GM13976 (cell line): ENCODE measurements at regions not wholly inside any gene's neighbourhood (a gene's known extent, or its start where the extent isn't known, plus 50 kb on each side); places are given as distances from the start of the nearest gene placed in this dataset.

ENCODE experiments used
- DNase-seq: peaks from one replicate; pipeline ENCODE4 v3.0.0; 2012; ENCODE audit warnings: low spot score
- CTCF ChIP-seq: IDR thresholded peaks from 2 replicates; pipeline ENCODE4 v1.5.1; 2012; ENCODE audit warnings: borderline replicate concordance, mild to moderate bottlenecking; ENCODE audit not compliant: insufficient read depth; ENCODE audit errors: extremely low read depth, missing control alignments, control extremely low read depth
- in situ Hi-C: fragments of 300-500 bp; cut with MboI; formaldehyde crosslinking; loops from one replicate; pipeline ENCODE4 v1.12.0; 2022; ENCODE audit warnings: low sequenced_read_pairs, mixed read lengths, inconsistent platforms; ENCODE audit not compliant: unreplicated experiment

DNA sequence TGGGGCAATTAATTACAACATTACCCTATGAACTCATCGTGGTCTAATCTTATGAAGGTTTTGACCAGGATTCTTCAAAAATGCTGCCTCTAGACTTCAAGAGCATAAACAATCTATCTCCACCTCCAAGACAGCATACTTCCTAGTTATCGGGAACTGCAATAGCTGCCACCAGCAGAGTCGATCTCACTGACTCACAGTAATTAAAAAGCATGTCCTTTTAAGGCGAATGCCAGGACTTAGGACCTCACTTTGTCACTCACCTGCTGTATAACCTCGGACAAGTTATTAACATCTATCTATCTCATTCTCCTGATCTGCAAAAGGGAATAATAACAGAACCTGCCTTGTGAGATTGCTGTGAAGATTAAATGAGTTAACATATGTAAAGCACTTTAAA, 666.0 kb upstream of the COBL start:
- no peak for DNase-seq
- in situ Hi-C loops = no loop called here
- TF ChIP-seq CTCF = no peak

- in situ Hi-C loops = no loop called here
- TF ChIP-seq CTCF = no peak
Measured at GRCh38 chr7:51980812-51981211, 664.2 kb upstream of the COBL start.

GRCh38 chr7:51980313-51980712, 663.7 kb upstream of the COBL start:
- TF ChIP-seq CTCF = no peak
- DNase-seq = no peak
- in situ Hi-C loops = no loop called here

More at GRCh38 chr7:51980812-51981211, 664.2 kb upstream of the COBL start:
- no peak for DNase-seq

DNA sequence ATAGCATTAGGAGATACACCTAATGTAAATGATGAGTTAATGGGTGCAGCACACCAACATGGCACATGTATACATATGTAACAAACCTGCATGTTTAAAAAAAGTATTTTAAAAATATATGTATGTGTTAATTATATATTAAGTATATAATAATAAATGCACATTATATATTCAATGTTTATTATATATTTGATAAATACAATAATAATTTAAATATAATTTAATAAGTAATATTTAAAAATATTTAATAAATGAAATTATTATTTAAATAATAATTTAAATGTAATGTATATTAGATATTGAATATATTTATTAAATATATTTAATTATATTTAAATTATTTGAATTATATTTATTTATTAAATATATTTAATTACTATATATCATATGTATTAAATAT, 661.3 kb upstream of the COBL start:
- no peak for TF ChIP-seq CTCF
- in situ Hi-C loops = no loop called here
- DNase-seq = no peak

DNA sequence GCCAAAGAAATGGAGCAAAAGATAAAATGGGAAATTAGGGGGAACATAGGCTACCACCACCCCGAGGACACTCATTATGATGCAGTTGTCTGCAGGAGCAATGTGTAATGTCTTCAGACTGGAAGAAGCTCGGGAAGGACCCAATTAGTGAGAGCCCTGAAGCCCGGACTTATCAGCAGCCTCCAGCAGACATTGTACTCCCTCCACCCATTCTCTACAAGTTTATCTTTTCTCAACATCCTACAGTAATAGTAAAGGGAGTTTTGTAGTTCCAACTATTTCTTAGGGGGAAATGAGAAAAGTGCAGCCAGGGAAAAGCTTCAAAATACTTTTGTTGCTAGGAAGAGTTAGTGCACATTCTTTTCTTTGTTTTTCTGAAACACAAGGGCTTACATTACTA, 657.3 kb upstream of the COBL start:
- no peak for DNase-seq
- in situ Hi-C loops = no loop called here
- TF ChIP-seq CTCF = no peak

- no peak for DNase-seq
- TF ChIP-seq CTCF = no peak
- in situ Hi-C loops = no loop called here
Measured at GRCh38 chr7:51973071-51973470, 656.5 kb upstream of the COBL start.
